ENCODE measurements at regions not wholly inside any gene's neighbourhood (a gene's known extent, or its start where the extent isn't known, plus 50 kb on each side); places are given as distances from the start of the nearest gene placed in this dataset.
A peak's percentile ranks its signal among the peaks of the same experiment; 100 is the strongest.

DNA sequence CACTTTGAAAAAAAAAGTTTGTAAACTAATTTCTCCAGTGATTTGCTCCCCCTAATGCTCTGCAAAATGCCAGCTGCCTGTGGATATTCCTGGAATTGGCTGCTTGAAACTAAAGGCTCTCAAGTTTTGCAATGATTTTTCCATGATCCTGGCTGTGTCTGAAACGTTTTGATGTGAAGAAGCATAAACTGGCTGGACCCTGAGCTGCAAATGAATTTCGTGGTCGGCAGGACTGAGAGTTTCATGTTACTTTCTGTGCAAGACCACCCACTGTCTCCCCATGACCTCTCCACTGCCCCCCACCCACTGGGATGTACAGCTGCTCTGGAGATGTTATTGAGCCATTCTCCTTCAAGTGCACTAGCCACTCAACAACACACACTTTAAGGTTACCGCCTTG, 171.3 kb upstream of the SSTR4 start:
- peaks cover 5% of the 10 kb centered on the region for H3K27me3 Mint-ChIP-seq
- no peaks in the 10 kb centered on the region for H3K4me1 Mint-ChIP-seq
- H3K36me3 Mint-ChIP-seq (ENCODE audit: low read depth): no peaks in the 10 kb centered on the region
- H3K27ac Mint-ChIP-seq: no peak overlapping the region
- H3K9me3 Mint-ChIP-seq: no peaks in the 10 kb centered on the region
- H3K4me3 Mint-ChIP-seq: no peak overlapping the region
- intact Hi-C loops (cut with micrococcal nuclease): no loop called here
- DNase-seq: no peak

DNA sequence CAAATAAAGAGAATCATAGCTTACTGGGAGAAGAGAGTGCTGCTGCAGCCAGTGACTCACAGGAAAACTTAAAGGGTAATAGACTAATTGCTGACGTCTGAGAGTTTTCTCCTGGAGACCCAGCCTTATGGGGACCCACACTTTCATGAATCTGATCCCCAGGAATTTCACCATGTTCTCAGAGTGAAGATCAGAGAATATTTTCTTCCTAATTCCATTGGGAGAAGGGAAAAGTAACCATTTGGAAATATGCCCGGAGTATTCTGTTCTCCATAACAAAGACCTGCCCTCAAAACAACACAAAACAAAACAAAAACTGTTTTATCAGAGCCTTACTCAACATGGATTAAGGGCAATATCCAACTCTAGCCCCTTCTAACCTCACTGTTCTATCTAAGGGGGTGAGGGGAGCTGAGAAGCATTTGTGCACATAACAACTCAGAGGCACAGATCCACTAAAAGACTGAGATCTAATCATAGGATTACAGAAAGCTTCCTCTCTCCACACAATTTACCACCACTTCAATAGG, 168.2 kb upstream of the SSTR4 start:
- H3K27me3 Mint-ChIP-seq: peaks cover 5% of the 10 kb centered on the region
- intact Hi-C loops (cut with micrococcal nuclease): no loop called here

DNA sequence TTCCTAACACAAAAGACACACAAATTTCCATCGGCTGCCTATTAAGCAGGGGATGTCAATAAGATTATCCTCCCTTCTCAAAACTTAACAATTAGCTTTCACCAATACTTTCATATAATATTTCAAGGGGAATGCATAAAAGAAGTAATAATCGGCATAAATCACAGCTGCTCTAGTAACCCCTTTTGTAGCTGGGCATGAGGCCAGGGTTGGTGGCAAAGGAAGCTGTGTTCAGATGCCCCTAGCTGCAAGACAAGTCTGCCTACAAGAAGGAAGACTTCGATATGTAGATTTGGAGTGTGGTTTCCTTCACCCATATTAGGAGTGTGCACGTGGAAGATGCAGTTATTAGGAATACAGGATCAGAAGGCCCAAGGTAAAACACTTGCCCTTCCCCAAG, 156.9 kb upstream of the SSTR4 start:
- H3K9me3 Mint-ChIP-seq: no peaks in the 10 kb centered on the region
- H3K4me1 Mint-ChIP-seq: no peaks in the 10 kb centered on the region
- no peaks in the 10 kb centered on the region for H3K36me3 Mint-ChIP-seq (ENCODE audit: low read depth)
- H3K27me3 Mint-ChIP-seq: no peaks in the 10 kb centered on the region
- no peak overlapping the region for H3K27ac Mint-ChIP-seq
- DNase-seq: no peak
- intact Hi-C loops (cut with micrococcal nuclease): no loop called here
- no peak overlapping the region for H3K4me3 Mint-ChIP-seq

More for the DNA sequence above, 168.2 kb upstream of the SSTR4 start:
- Mint-ChIP-seq H3K27ac (no peak overlapping the region), H3K9me3 (no peaks in the 10 kb centered on the region), H3K4me1 (no peaks in the 10 kb centered on the region), H3K36me3 (ENCODE audit: low read depth) (no peaks in the 10 kb centered on the region), H3K4me3 (no peak overlapping the region)
- DNase-seq: no peak

DNA sequence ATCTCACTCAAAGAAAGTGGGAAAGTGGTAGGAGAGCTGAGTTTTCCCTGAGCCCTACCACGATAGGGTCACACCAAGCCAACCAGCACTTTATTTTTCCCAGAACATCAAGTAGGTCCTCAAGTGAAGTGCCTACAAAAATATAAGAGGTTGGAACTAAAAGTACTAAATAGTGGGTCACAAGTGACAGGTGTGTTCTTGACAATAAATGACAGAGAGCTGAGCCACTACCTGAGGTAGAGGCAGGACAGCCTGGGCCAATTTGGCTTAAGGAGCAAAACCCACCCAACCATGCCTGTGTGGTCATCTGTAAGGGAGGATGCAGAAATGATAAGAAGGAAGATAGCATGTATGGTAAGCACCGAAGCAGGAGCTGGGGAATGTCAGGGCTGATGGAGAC, 154.8 kb upstream of the SSTR4 start:
- no peaks in the 10 kb centered on the region for H3K9me3 Mint-ChIP-seq
- H3K27me3 Mint-ChIP-seq: no peaks in the 10 kb centered on the region
- H3K4me3 Mint-ChIP-seq: no peak overlapping the region
- no peaks in the 10 kb centered on the region for H3K36me3 Mint-ChIP-seq (ENCODE audit: low read depth)
- intact Hi-C loops (cut with micrococcal nuclease): no loop called here
- no peaks in the 10 kb centered on the region for H3K4me1 Mint-ChIP-seq
- H3K27ac Mint-ChIP-seq: no peak overlapping the region
- DNase-seq: no peak

DNA sequence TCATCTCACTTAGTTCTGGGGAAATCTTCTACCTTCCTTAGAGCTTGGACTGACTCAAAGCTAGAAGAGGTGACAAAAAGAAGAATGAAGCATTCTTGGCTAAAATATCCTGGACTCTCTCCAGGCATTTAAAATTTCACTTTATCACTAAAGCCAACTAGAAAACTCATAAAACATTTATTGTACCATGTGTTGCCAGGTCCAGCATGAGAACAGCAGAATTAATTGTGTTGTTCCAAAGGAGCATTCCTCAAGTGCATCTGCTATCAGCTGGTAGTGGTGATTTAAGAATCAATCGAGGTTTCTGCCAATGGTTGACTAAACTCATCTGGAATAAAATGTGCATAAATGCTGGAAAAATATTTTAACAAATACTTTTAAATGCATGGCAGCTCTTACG, 147.3 kb upstream of the SSTR4 start:
- H3K27ac Mint-ChIP-seq: no peak overlapping the region
- intact Hi-C loops (cut with micrococcal nuclease): no loop called here

DNA sequence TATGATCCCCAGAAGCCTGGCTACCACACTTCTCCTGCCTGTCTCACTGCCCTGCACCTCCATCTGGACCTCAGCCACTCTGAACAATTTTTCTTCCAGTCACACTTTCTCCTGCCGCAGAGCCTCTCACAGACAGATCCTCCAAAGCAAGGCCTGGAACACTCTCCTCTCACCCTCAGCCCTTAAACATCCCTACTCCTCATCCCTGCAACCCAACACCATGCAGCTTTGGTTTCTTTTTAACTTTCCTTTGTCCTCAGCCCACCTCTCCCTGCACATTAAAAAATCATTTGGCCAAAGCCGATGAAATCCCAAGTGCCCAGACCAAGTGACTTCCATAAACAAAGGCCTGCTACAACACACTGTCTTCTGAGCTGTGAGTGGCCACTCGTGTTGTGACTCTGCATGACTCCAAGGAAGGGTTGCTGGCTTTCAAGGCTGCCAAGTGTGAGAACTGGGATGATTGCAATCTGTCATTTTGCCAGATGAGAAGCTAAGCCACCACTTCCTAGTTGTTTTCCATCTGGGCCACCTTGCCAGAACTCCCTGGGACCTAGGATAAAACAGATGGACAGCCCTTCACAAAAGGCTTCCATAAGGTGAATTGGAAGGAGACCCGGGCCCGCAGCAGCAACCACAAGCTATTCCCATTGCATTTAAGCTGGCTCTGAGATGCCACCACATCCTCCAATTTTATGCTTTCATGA, 144.4 kb upstream of the SSTR4 start:
- H3K27me3 Mint-ChIP-seq: no peaks in the 10 kb centered on the region
- no peaks in the 10 kb centered on the region for H3K36me3 Mint-ChIP-seq (ENCODE audit: low read depth)
- H3K4me1 Mint-ChIP-seq: no peaks in the 10 kb centered on the region
- no peak overlapping the region for H3K27ac Mint-ChIP-seq
- H3K4me3 Mint-ChIP-seq: no peak overlapping the region
- no peak for DNase-seq
- intact Hi-C loops (cut with micrococcal nuclease): no loop called here
- peaks cover 7% of the 10 kb centered on the region for H3K9me3 Mint-ChIP-seq

More for the DNA sequence above, 147.3 kb upstream of the SSTR4 start:
- Mint-ChIP-seq H3K4me1 (no peaks in the 10 kb centered on the region), H3K36me3 (ENCODE audit: low read depth) (no peaks in the 10 kb centered on the region), H3K9me3 (peaks cover 7% of the 10 kb centered on the region), H3K27me3 (no peaks in the 10 kb centered on the region), H3K4me3 (no peak overlapping the region)
- DNase-seq: no peak

DNA sequence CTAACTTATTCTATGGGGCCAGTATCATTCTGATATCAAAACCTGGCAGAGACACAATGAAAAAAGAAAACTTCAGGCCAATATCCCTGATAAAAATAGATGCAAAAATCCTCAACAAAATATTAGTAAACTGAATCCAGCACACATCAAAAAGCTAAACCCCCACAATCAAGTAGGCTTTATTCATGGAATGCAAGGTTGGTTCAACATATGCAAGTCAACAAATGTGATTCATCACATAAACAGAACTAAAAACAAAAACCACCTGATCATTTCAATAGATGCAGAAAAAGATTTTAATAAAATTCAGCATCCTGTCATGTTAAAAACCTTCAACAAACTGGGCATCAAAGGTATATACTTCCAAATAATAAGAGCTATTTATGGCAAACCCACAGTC, 133.9 kb upstream of the SSTR4 start:
- H3K27me3 Mint-ChIP-seq: no peaks in the 10 kb centered on the region

DNA sequence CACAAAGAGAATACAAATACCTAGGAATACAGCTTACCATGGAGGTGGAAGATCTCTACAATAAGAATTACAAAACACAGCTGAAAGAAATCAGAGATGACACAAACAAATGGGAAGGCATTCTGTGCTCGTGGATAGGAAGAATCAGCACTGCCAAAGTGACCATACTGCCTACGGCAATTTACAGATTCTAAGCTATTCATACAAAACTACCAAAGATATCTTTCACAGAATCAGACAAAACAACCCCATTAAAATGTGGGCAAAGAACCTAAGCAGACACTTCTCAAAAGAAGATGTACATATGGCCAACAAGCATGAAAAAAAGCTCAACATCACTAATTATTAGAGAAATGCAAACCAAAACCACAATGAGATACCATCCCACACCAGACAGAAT, 133.2 kb upstream of the SSTR4 start:
- intact Hi-C loops (cut with micrococcal nuclease): no loop called here
- Mint-ChIP-seq H3K27ac (no peak overlapping the region), H3K36me3 (ENCODE audit: low read depth) (no peaks in the 10 kb centered on the region), H3K9me3 (peaks cover 25% of the 10 kb centered on the region), H3K27me3 (no peaks in the 10 kb centered on the region), H3K4me3 (no peak overlapping the region), H3K4me1 (peaks cover 4% of the 10 kb centered on the region)
- no peak for DNase-seq

More for the DNA sequence above, 133.9 kb upstream of the SSTR4 start:
- Mint-ChIP-seq H3K4me3 (no peak overlapping the region), H3K9me3 (peaks cover 25% of the 10 kb centered on the region), H3K4me1 (peaks cover 4% of the 10 kb centered on the region), H3K27ac (no peak overlapping the region), H3K36me3 (ENCODE audit: low read depth) (no peaks in the 10 kb centered on the region)
- DNase-seq: no peak
- intact Hi-C loops (cut with micrococcal nuclease): no loop called here

DNA sequence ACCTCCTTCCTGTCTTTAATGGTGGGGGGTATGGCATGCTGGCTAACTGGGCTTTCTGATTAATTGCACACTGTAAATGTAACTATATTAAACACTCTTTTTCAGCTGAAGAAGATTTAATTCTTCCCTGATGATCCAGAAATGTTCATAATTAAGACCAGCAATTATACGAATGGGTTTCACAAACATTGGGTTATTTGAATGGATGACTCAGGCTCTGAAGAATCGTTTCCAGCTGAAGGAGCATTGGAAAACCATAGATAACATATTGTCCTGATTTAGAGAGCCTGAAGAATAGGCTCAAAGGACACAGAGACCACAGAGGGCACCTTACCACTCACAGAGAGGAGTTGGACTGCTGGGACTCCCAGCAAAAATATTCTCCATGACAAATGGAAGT, 130.7 kb upstream of the SSTR4 start:
- Mint-ChIP-seq H3K36me3 (ENCODE audit: low read depth) (no peaks in the 10 kb centered on the region), H3K27me3 (no peaks in the 10 kb centered on the region), H3K27ac (no peak overlapping the region), H3K4me1 (peaks cover 4% of the 10 kb centered on the region), H3K9me3 (peaks cover 25% of the 10 kb centered on the region), H3K4me3 (no peak overlapping the region)
- no peak for DNase-seq
- intact Hi-C loops (cut with micrococcal nuclease): no loop called here

DNA sequence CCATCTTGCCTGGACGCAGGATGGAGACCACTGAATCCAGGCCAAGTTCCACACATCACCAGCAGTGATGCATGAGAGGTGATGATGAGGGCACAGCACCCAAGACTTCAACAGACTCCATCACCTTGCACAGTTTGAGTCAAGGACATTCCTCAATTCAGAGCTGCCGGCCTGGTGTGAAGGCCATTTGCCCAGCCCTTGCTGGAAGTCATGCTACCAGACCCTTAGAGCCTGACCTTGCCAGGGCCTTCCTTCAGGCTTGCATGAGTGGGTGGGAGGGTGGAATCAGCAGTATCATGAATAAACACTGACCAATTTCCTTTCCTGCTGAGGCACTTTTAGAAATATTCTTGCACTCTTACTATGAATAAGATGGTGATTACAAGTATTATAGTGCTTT, 130.2 kb upstream of the SSTR4 start:
- DNase-seq: no peak
- intact Hi-C loops (cut with micrococcal nuclease): no loop called here
- peaks cover 25% of the 10 kb centered on the region for H3K9me3 Mint-ChIP-seq
- no peak overlapping the region for H3K27ac Mint-ChIP-seq
- no peaks in the 10 kb centered on the region for H3K36me3 Mint-ChIP-seq (ENCODE audit: low read depth)
- H3K4me1 Mint-ChIP-seq: peaks cover 4% of the 10 kb centered on the region
- H3K27me3 Mint-ChIP-seq: no peaks in the 10 kb centered on the region
- no peak overlapping the region for H3K4me3 Mint-ChIP-seq

DNA sequence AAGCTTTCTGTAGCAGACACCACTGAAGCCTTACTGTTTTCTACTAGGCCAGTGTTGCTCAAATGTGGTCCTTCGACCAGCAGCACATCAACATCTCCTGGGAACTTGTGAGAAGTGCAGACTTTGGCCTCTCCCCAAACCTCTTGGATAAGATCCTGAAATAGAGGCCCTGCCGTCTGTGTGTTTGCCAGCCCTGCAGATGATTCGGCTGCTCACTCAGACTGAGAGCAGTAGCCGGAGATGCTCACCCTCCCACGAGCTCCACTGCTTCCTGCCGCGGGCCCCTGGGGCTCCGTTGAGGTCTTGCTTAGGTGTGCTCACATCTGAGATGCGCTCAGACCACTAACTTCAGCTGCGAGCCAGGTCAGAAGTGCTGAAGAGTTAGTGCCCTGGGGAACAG, 129.5 kb upstream of the SSTR4 start:
- Mint-ChIP-seq H3K27ac (peak overlapping the region; percentile 9), H3K9me3 (peaks cover 18% of the 10 kb centered on the region), H3K36me3 (ENCODE audit: low read depth) (no peaks in the 10 kb centered on the region), H3K4me3 (no peak overlapping the region), H3K4me1 (peaks cover 4% of the 10 kb centered on the region), H3K27me3 (no peaks in the 10 kb centered on the region)
- peak; percentile 55 for DNase-seq
- intact Hi-C loops (cut with micrococcal nuclease): no loop called here

DNA sequence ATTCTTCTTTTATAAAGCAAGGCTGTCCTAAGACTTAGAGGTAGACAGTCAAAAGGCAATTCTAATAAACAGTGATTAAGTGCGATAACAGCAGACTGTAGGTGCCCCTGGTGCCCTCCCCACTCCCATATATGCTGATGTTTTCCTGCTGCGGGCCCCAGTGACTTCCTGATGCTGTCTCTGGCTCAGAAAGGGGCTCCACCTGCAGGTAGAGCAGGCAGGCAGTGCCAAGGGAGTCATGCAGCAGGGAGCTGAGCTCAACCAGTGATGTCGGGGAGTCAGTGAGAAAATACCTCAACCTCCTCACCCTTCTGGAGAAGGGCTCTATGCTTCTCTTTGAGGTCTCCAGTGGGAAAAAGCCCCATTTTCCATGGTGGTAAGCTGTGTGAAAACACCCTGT, 126.7 kb upstream of the SSTR4 start:
- Mint-ChIP-seq H3K27me3 (no peaks in the 10 kb centered on the region), H3K4me1 (peaks cover 4% of the 10 kb centered on the region), H3K36me3 (ENCODE audit: low read depth) (no peaks in the 10 kb centered on the region), H3K4me3 (no peak overlapping the region), H3K27ac (no peak overlapping the region), H3K9me3 (no peaks in the 10 kb centered on the region)
- DNase-seq: peak; percentile 48
- intact Hi-C loops (cut with micrococcal nuclease): no loop called here

DNA sequence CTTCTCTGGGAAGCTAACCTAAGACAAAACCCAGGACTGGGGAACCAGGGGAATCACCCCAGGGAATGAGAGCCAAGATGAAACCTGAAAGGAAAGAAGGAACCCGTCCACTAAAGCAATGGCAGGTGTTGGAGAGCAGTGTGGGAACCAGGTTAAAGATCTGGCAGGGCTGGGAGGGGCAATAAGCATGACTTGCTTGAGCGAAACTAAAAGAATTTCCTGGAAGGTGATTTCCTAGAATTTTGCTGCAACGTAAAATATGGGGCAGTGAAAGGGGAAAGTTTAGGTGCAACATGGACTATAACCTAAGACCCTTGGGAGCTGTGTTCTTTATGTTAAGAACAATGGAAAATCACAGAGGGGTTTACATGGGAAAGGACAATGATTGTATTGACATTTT, 126.2 kb upstream of the SSTR4 start:
- intact Hi-C loops (cut with micrococcal nuclease): no loop called here
- no peaks in the 10 kb centered on the region for H3K27me3 Mint-ChIP-seq
- H3K4me3 Mint-ChIP-seq: no peak overlapping the region

DNA sequence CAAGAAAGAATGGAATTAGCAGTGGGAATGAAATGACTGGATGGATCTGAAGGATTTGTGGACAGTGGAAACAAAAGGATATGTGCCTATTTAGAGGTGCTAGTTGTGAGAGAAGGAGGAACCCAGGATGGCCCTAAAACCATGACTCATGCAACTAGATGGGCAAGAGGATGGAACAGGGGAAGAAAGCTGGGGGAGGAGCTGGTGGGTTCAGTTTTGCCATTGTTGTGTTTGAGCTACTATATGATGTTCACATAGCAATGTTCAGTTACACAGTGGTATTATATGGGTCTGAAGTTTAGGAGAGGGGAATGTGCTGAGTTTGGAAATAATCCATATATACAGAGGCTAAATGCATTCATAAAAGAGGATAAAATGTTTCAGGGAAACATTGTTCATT, 125.7 kb upstream of the SSTR4 start:
- Mint-ChIP-seq H3K27me3 (no peaks in the 10 kb centered on the region), H3K9me3 (peaks cover 5% of the 10 kb centered on the region), H3K4me3 (no peak overlapping the region), H3K27ac (no peak overlapping the region), H3K36me3 (ENCODE audit: low read depth) (no peaks in the 10 kb centered on the region), H3K4me1 (peaks cover 4% of the 10 kb centered on the region)
- DNase-seq: peak; percentile 18
- intact Hi-C loops (cut with micrococcal nuclease): no loop called here

More for the DNA sequence above, 126.2 kb upstream of the SSTR4 start:
- no peak overlapping the region for H3K27ac Mint-ChIP-seq
- H3K9me3 Mint-ChIP-seq: peaks cover 3% of the 10 kb centered on the region
- no peaks in the 10 kb centered on the region for H3K36me3 Mint-ChIP-seq (ENCODE audit: low read depth)
- H3K4me1 Mint-ChIP-seq: peaks cover 4% of the 10 kb centered on the region
- peak; percentile 50 for DNase-seq

DNA sequence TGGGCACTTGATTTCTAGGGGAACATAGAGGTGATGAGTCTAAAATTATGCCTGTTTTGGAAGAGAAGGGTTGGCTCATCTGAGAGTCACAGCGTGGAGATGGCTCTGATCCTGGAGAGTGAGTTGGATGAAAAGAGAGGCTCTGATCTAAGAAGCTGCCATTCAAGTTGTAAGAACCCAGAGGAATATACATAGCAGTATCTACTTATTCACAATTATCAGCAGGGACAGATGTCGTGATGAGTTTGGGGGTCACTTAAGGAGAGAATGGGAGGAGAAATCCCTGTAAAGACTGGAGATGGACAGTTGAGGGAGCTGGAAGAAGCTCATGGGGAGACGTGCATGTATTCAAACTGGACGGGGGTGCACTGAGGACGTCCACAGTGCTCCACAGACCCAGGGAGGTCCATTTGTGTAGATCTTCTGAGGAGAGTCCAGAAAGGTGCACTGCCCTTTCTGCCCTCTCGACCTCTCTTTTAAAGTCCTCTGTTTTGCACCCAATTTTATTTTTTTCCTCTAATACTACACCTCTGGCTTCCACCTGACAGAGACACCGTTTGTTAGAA, 124.7 kb upstream of the SSTR4 start:
- Mint-ChIP-seq H3K9me3 (peaks cover 13% of the 10 kb centered on the region), H3K27me3 (no peaks in the 10 kb centered on the region), H3K36me3 (ENCODE audit: low read depth) (no peaks in the 10 kb centered on the region), H3K4me1 (peaks cover 6% of the 10 kb centered on the region), H3K4me3 (no peak overlapping the region), H3K27ac (no peak overlapping the region)
- DNase-seq: peak; percentile 31
- intact Hi-C loops (cut with micrococcal nuclease): no loop called here

Data from activated CD4-positive, alpha-beta T cell treated with anti-CD3 and anti-CD28 coated beads, Interleukin-2, amount 10 ng/mL, durations not matched to agents 24 days and 14 days (primary cell).